ENCODE measurements at regions not wholly inside any gene's neighbourhood (a gene's known extent, or its start where the extent isn't known, plus 50 kb on each side); places are given as distances from the start of the nearest gene placed in this dataset.

DNA sequence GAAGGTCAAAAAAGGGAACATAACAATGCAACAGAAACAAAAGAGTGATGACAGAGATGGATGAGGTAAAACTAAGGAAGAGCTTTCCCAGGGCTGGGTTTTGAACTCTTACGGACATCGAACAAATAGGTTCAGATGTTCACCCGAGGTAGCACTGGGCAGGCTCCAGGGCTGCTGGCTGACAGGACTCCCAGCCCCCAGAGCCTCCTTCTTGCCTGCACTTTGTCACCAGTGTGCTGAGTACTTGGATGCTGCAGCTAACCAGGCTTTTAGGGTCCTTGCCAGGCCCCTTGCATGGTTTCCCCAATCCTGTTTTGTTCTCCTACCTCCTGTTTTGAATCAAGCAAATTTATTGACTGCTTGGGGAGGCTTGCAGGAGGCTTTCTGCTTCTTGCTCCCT lies 322.9 kb downstream of the DYSF start:
- DNase-seq (ENCODE audit: low read depth), result no peak

DNA sequence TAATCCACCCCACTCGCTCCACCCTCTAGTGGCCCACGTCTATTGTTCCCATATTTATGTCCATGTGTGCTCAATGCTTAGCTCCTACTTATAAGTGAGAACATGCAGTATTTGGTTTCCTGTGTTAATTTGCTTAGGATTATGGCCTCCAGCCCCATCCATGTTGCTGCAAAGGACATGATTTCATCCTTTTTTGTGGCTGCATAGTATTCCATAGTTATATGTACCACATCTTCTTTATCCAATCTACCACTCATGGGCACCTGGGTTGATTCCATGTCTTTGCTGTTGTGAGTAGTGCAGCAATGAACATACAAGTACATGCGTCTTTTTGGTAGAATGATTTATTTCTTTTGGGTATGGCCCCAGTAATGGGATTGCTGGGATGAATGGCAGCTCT lies 319.9 kb downstream of the DYSF start:
- DNase-seq (ENCODE audit: low read depth), result no peak

DNA sequence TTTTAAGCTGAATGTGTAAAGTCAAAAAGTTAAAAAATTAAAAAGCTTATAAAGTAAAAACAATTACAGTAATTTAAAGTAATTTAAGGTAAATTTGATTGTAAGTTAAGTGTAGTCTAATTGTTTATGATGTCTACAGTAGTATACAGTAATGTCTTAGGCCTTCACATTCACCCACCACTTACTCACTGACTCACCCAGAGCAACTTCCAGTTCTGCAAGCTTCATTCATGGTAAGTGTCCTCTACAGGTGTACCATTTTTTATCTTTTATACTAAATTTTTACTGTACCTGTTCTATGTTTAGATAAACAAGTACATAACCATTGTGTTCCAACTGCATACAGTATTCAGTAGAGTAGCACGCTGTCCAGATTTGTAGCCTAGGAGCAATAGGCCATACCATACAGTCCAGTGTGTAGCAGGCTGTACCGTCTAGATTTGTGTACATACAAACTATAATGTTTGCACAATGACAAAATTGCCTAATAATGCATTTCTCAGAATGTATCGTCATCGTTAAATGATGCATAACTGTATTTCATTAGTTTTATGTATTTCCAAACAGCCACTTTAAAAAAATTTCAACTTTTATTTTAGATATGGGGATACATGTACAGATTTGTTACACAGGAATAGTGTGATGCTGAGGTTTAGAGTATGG lies 319.3 kb downstream of the DYSF start:
- DNase-seq (ENCODE audit: low read depth), result no peak

DNA sequence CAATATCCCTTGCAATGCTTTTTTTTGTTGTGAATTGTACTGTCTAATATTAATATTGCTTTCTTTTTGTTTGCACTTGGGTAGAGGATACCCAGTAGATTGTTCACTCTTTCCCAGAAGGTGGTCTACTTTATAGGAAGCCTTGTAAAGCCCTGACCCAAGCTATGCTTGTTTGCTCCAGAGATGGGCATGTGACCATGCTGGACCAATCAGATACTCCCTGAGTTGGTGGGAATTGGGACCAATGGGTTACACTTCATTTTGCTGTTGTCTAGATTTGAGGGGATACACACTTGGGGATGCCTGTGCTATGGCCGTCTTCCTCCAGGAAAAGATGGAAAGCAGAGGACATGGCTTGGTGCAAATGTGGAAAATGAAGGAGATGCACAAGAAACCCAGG lies 314.3 kb downstream of the DYSF start:
- no peak for DNase-seq (ENCODE audit: low read depth)

DNA sequence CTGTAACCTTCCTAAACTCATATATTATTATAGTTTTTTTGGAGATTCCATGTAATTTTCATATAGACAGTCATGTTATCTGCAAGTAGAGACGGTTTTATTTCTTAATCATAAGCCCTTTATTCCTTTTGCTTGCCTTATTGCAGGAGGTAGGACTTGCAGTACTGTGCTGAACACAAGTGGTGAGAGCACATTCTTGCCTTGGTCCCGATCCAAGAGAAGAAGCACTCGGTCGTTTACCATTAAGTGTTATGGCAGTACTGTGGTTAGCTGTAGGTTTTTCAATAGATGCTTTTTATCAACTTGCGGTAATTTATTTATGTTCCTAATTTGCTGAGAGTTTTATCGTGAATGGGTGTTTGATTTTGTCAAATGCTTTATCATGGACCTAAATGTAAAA lies 305.7 kb downstream of the DYSF start:
- no peak for DNase-seq (ENCODE audit: low read depth)

DNA sequence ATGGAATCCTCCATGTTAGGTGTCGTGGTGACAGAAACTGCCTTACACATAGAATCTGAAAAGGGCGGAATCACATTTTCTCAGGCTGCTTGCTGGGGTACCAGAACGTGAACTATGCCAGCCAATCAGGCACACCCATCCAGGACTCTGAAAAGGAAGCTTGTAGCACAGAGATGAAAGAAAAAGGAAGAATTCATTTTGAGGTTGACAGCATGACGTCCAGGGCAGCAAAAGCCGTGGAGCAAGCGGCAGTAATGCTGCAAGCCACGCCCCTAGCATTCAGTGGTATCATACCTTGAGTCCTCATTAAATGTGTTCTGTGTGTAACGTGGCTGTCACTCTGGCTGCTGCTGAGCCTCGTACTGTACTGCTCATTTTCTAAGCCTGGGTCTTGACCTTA lies 304.0 kb downstream of the DYSF start:
- DNase-seq (ENCODE audit: low read depth), result no peak

DNA sequence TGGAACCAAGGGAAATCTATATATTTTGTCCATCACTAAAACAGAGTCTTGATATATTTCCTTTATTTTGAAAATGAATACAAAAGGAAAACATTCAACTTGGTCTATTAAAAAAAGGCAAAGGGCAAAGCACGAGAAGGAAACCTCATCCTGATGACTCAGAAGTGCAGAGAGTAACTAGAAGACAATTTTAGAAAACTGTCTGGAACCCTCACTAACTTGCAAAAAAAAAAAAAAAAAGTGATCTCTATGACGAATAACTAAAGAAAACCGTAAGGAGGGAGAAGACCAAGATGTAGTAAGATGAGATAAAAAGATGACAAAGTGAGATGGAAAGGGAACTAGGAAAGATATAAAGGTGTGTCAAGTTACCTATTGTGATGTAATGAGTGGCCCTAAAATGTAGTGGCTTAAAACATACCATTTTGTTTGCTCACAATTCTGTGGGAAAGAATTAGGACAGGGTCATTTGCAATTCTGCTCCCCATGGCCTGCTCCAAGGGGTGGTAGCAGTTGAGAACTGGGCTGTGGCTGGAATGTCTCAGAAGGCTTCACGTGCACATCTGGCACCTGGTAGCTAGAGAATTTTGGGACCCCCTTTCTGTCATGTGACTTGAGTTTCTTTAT lies 303.0 kb downstream of the DYSF start:
- DNase-seq (ENCODE audit: low read depth), result no peak

DNA sequence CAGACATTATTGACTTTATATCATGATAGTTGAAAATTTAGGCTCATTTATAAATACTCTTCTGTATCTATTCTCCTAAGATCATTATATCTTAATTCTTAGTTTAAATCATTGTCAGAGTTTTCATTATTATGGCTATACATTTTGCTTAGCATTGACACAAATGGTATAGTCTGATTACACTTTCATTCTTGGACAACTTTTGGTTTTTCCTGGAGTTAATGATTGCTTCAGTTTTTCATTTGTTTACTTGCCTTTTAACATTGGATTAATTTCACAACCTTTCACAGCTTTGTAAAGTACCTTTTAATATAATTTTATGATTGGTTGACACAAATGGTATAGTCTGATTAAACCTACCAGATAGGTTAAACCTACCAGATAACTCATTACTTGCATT lies 298.2 kb downstream of the DYSF start:
- no peak for DNase-seq (ENCODE audit: low read depth)

DNA sequence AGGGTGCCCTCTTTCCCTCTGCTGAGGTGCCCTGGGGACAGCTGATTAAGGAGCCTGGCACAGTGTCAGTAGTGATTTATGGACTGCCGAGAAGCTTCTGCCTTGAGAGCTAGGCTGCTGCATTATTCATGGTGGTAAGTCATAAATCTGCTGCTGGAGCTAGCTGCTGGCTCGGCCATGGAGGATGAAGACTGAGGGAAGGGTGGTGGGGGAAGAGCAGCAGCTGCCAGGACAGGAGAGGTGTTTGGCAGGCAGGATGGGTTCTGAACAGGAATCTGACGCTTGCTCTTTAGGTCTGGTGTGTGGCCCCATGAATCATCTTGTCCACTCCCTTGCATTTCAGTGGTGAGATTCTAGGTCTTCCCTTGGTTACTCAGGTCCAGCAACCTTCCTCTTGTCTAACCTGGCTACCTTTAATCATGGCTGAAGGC lies 296.3 kb downstream of the DYSF start:
- no peak for DNase-seq (ENCODE audit: low read depth)

DNA sequence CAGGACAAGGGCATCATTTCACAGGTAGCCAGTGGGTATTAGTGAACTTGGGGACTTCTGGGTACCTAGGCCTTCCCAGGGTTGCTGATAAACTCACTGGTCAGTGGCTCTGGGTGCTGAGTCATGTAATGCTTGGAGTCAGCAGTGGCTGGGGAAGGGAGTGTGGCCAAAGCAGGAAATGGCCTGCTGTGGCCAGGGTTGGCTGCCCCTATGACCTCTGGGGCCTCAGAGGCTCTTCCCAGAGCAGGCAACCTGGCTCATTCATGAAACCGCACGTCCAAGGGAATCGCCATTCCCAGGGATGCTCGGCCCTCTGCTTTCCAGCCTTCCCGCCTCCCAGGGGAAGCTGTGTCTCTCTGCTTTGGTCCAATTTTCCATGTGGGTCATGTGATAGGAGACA lies 294.9 kb downstream of the DYSF start:
- no peak for DNase-seq (ENCODE audit: low read depth)

DNA sequence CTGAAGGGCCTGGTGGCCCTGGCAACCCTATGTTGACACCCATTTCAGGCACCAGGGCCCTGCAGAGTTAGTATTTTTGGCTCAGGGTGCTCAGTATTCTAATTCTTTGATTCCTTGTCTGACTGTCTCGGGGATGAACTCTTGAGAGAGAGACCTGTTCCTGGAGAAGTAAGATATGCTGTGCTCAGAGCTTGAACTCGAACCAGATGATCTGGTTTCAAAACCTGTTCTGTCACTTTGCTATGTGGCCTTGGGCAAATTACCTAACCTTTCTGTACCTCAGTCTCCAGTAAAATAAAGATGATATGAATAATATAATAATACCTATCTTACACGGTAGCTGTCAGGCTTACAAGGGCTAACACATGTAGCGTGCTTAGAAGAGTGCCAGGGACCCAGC lies 294.2 kb downstream of the DYSF start:
- DNase-seq (ENCODE audit: low read depth), result no peak

DNA sequence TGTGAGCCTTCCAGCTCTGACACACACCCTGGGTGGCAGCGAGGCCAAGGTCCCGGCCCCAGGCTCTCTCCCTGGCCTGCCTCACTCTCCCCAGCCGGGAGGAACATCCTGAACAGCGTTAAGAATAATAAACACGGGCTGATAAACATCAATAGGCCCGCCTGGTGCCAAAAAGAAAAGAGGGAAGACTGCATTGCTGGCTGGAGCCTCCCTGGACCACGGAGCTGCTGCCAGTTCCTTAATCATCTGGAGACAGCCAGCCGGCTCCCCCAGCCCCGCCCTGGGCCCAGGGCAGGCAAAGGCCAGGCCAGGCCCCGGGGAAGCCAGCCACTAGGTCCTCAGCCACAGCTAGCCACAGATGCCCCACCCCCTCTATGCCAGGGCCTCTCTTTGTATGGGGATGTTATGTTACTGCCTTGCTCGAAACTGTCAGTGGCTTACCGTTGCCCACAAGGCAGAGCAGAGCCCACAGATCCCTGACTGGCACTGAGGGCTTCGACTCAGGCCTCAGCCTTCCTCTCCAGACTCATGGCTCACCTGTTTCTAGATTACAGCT lies 293.7 kb downstream of the DYSF start:
- no peak for DNase-seq (ENCODE audit: low read depth)

DNA sequence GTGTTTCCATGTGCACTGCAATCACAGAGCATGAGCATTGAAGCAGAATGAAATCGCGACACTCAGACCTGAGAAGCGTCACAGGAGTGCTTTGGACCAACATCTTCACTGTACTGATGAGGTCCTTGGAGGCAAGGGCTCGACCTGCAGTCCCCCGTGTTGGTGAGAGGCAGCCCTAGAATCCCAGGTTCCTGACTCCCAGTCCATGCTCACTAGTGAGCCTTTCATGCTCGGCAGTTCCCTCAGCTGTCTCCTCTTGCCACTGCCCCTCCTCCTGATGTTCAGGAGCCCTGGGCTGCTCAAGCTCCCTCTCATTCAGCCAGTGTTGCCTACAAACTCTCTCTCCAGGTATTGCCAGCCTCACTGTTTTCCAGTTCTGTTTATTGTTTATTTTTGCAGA lies 291.4 kb downstream of the DYSF start:
- no peak for DNase-seq (ENCODE audit: low read depth)

DNA sequence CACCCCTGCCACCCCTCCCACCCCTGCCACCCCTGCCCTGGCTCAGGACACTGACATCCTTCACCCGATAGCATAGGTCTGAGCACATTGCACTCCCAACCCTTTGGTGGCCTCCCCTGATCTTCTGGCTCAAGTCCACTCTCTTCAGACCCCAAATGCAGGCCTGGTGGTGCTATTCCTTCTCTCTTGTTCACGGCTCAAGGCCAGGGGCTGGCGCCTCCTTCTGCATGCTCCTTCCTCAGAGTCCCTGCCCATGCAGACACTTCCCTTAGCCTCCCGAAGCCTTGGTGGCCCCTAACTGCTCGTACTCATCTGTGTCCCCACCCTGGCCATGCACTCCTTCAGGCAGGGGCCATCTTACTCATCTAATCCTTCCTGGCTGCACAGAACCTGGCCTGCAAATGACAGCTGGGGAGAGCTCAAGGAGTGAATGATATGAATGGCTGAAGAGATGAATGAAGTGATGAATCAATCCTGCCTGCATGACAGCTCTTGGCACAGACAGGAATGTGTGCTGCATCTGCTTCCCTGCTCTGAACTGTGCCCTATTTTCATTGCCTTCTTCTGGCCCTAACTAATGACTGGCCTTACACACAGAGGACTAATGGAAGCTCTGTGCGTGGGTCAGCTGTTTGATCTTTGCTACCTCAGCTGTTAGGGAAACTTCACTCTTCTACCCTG lies 290.8 kb downstream of the DYSF start:
- DNase-seq (ENCODE audit: low read depth), result no peak

DNA sequence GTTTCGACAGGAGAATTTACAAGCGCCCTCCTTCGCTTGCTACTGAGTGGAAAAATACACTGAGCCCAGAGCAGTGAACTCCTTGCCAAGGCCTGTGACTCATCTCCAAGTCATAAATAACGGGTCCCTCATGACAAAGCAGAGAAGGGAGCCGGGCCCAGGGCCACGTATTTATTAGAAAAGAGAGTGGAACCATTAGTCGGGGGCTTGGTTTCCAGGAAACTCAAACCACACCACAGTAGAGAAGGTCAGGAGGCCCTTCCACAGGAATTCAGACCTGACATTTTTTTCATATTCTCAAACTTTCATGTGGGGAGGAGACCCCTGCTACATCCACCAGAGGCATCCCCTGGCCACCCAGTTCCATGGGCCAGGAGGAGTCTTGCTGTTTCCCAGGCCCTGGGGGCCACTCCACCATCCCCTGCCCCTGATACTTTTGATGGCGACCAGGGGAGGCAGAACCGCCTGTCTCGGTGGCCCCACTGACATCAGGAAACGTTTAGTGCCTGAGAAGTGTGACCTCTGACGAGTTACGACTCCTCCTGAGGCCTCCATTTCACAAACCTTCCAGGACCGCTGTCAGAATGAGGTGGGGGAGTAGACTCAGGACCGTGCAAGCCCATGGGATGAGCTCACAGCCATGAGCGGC lies 289.7 kb downstream of the DYSF start:
- no peak for DNase-seq (ENCODE audit: low read depth)

DNA sequence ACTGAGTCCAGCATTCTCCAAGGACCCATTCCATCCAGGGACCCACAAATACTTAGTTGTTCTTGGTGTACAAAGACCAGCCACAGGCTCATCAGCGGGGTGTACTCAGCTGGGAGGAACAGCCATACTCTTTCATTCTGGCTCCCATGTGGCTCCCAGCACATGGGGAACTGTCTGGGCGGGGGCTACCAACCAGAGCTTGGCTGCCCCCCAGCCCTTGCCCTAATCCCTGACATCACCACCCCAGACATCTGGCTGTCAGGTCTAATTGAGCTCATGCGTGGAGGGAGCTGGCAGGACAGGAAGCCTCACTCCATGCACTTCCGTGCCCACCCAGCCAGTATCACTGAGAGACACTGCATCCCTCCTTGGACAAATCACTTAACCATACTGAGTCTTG lies 283.6 kb downstream of the DYSF start:
- no peak for DNase-seq (ENCODE audit: low read depth)

DNA sequence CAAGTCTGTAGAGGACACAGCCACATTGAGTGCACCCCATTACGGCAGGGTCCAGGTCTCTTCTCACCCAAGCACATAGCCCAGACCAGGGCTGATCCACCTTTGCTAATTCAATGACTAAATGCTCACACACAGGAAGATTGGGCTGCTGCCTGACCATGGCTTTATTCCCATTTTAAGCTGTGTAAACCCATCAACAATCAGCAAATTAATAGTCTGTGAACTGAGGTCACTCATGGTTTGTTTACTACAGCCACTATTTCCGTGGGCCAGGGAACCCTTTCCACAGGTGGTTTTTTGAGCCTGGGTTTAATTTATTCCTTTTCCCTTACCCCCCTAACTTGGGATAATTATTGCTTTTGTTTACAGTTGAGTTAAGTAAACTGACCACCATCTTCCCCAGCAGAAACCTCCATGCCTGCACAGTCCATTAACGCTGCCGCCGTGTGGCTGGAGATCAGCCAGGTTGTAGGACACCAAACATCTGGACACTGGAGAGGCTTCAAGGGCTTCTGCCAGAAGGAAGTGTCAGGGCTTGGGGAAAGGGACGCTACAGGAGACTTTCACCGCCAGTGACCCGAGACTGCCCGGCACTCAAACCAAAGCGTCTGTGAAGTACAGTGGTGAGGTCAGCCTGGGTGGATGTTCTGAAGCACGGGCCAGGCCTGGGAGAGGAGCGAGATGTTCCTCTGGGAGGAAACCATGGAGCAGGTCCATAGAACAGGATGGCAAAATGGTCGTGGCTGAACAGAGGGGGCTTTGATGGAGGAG lies 282.9 kb downstream of the DYSF start:
- DNase-seq (ENCODE audit: low read depth), result no peak

Measured in activated T-cell treated with anti-CD3 and anti-CD28 coated beads for 24 hours (primary cell).